ENCODE measurements at regions not wholly inside any gene's neighbourhood (a gene's known extent, or its start where the extent isn't known, plus 50 kb on each side); places are given as distances from the start of the nearest gene placed in this dataset.

DNA sequence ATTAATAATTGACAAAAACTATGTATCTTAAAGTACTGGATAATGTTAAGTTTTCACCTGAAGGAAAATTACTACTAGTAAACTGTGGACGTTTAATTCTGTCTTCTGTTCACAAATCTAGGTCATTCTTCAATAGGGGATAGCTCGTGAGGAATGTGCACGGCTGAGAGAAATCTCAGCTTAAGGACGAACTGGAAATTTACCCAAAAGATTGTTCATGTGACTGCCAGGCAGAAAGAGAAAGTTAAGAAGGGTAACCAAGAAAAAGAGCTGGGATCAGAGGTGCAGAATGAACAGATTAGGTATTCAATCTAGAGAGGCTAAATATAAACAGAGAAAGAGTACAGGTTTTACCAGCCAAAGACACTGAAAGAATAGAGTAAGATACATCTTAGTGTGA is 245.3 kb downstream of the CASP12 start:
- intact Hi-C loops (cut with DNase I; ENCODE audit: low total_unique reads) (no loop called here), in situ Hi-C loops (cut with MboI; ENCODE audit: low sequenced_read_pairs in 4 of 4) (no loop called here)
- Histone ChIP-seq H3K27ac (no peak overlapping the region), H3K36me3 (no peaks in the 10 kb centered on the region), H3K4me1 (no peaks in the 10 kb centered on the region), H3K27me3 (no peaks in the 10 kb centered on the region), H3K4me3 (no peak overlapping the region), H3K9me3 (no peaks in the 10 kb centered on the region)
- DNase-seq (no peak), ATAC-seq (no peak)
- TF ChIP-seq, protein P1, sequence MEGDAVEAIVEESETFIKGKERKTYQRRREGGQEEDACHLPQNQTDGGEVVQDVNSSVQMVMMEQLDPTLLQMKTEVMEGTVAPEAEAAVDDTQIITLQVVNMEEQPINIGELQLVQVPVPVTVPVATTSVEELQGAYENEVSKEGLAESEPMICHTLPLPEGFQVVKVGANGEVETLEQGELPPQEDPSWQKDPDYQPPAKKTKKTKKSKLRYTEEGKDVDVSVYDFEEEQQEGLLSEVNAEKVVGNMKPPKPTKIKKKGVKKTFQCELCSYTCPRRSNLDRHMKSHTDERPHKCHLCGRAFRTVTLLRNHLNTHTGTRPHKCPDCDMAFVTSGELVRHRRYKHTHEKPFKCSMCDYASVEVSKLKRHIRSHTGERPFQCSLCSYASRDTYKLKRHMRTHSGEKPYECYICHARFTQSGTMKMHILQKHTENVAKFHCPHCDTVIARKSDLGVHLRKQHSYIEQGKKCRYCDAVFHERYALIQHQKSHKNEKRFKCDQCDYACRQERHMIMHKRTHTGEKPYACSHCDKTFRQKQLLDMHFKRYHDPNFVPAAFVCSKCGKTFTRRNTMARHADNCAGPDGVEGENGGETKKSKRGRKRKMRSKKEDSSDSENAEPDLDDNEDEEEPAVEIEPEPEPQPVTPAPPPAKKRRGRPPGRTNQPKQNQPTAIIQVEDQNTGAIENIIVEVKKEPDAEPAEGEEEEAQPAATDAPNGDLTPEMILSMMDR (IDR thresholded peaks at IDR 0.05 in 4 of 5, conservative IDR thresholded peaks at IDR 0.05 in 1 of 5): no peak
- no peak for TF ChIP-seq POLR2A (IDR thresholded peaks at IDR 0.05)

DNA sequence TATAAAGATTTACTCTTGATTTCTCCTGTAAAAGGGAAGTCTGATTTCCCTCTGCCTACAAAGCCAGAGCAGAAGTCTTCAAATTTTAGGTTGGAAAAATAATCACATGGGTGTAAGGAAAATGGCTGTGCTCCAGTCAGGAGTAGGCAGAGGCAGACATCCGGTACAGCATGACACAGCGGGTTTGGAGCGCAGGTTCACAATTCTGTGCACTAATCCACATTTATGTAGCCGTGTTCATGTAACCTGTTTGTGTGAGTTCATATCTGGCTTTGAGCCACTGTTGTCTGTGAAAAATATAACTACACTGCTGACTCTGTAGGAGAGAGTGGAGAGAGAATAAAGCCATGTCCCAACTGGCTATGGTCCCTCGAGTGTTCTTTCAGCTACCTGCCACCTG is 248.0 kb downstream of the CASP12 start:
- in situ Hi-C loops (cut with MboI; ENCODE audit: low sequenced_read_pairs in 4 of 4) (no loop called here), intact Hi-C loops (cut with DNase I; ENCODE audit: low total_unique reads) (no loop called here)
- DNase-seq (no peak), ATAC-seq (no peak)
- Histone ChIP-seq H3K27me3 (no peaks in the 10 kb centered on the region), H3K36me3 (no peaks in the 10 kb centered on the region), H3K4me3 (no peak overlapping the region), H3K27ac (no peak overlapping the region), H3K4me1 (no peaks in the 10 kb centered on the region), H3K9me3 (no peaks in the 10 kb centered on the region)
- TF ChIP-seq, protein P1 (IDR thresholded peaks at IDR 0.05 in 4 of 5, conservative IDR thresholded peaks at IDR 0.05 in 1 of 5): no peak
- no peak for TF ChIP-seq POLR2A (IDR thresholded peaks at IDR 0.05)

DNA sequence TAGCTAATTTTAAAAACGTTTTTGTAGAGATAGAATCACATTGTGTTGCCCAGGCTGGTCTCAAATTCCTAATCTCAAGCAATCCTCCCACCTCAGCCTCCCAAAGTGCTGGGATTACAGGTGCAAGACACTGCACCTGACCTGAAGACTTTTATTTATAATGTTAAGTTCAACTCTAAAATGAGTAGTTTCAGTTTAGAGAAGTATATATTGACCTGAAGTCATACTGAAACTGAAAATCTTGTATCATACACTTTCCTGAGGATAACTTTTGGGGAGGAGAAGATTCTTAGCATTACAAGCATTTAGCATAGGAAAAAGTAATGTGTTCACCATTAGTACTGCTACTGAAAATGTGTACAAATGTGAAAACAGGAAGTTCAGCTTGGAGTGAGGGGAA is 249.3 kb downstream of the CASP12 start:
- TF ChIP-seq, protein P1 (IDR thresholded peaks at IDR 0.05 in 4 of 5, conservative IDR thresholded peaks at IDR 0.05 in 1 of 5): no peak
- TF ChIP-seq POLR2A (IDR thresholded peaks at IDR 0.05): no peak
- H3K27me3 ChIP-seq: no peaks in the 10 kb centered on the region
- H3K27ac ChIP-seq: no peak overlapping the region
- H3K4me1 ChIP-seq: no peaks in the 10 kb centered on the region
- H3K36me3 ChIP-seq: no peaks in the 10 kb centered on the region
- DNase-seq (no peak), ATAC-seq (no peak)
- H3K9me3 ChIP-seq: no peaks in the 10 kb centered on the region
- H3K4me3 ChIP-seq: no peak overlapping the region
- in situ Hi-C loops (cut with MboI; ENCODE audit: low sequenced_read_pairs in 4 of 4) (no loop called here), intact Hi-C loops (cut with DNase I; ENCODE audit: low total_unique reads) (no loop called here)

DNA sequence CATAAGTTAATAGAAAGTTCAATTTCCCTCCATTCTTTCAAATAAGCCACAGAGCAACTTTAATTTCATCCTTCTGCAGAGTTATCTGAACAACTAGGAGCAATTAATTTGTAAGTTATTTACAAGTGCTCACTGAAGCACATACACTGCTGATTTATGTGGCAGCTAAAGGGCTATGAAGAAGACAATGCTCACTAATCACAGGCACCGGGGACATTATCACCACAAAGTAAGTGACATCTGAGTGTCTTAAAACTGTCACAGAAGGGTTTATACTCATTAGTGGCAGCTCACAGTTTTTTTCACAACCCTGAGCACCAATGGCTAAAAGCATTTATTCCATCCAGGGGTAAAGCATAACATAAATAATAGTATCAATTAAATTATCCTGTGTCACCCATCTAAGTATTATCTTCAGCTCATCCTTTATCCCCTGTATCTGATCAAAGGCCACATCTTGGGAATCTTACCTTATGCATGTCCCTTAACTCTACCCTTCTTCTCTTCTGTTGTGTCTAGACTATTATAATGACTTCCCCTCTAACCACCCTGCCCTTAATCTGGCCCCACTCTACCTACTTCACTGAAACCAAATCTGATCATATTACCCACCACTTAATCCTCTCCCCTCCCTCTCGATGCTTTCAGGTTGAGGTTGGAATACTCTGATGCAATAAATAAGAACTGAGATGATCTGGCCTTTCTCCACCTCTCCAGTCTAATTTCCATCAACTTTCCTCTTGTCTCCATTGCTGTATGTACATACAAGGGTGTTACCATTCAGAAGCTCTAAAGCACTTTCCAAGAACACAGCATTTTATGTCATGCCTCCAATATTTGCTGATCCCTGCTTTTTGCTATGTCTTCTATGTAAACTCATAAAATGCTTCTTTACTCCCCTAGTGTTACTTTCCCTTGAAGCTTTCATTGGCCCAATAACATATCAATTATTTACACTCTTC is 252.7 kb downstream of the CASP12 start:
- ATAC-seq: no peak
- no peak for TF ChIP-seq POLR2A (IDR thresholded peaks at IDR 0.05)
- TF ChIP-seq, protein P1 (IDR thresholded peaks at IDR 0.05 in 4 of 5, conservative IDR thresholded peaks at IDR 0.05 in 1 of 5): no peak
- in situ Hi-C loops (cut with MboI; ENCODE audit: low sequenced_read_pairs in 4 of 4): no loop called here

More for the DNA sequence above, 252.7 kb downstream of the CASP12 start:
- no peak overlapping the region for H3K4me3 ChIP-seq
- intact Hi-C loops (cut with DNase I; ENCODE audit: low total_unique reads): no loop called here
- no peaks in the 10 kb centered on the region for H3K27me3 ChIP-seq
- H3K9me3 ChIP-seq: no peaks in the 10 kb centered on the region
- DNase-seq: no peak
- H3K36me3 ChIP-seq: no peaks in the 10 kb centered on the region
- no peaks in the 10 kb centered on the region for H3K4me1 ChIP-seq
- no peak overlapping the region for H3K27ac ChIP-seq
